Esophagus muscularis mucosa (tissue), 3 donors: ENCODE measurements at regions not wholly inside any gene's neighbourhood (a gene's known extent, or its start where the extent isn't known, plus 50 kb on each side); places are given as distances from the start of the nearest gene placed in this dataset.
"Not testable (repeated sequence)": the region's sequence is repeated elsewhere in the genome, so short reads cannot be mapped to it uniquely, and the experiment has no call there.

ENCODE experiments used
- CTCF ChIP-seq, 3 experiments: fragments of 200-600 bp in 2 of 3; fragments of 450-650 bp in 1 of 3; sonication (generic) in 2 of 3; IDR thresholded peaks; one replicate each; pipeline ENCODE4 v1.5.1; 2017 to 2019; ENCODE audit warnings: antibody characterized with exemption in 3 of 3, mild to moderate bottlenecking in 2 of 3, moderate library complexity in 1 of 3
- POLR2A ChIP-seq: fragments of 450-650 bp; IDR thresholded peaks from one replicate; pipeline ENCODE4 v1.6.1; 2017; ENCODE audit warnings: antibody characterized with exemption, moderate library complexity, mild to moderate bottlenecking, low read depth

DNA sequence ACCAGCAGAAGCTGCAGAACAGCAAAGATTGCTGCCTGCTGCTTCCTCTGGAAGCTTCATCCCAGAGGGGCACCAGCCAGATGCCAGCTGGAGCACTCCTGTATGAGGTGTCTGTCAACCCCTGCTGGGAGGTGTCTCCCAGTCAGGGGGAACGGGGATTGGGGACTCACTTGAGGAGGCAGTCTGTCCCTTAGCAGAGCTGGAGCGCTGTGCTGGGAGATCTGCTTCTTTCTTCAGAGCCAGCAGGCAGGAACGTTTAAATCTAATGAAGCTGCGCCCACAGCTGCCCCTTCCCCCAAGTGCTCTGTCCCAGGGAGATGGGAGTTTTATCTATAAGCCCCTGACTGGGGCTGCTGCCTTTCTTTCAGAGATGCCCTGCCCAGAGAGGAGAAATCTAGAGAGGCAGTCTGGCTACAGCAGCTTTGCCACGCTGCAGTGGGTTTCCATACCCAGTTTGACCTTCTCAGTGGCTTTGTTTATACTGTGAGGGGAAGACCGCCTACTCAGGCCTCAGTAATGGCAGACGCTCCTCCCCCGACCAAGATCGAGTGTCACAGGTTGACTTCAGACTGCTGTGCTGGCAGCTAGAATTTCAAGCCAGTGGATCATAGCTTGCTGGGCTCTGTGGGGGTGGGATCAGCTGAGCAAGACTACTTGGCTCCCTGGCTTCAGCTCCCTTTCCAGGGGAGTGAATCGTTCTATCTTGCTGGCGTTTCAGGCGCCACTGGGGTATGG, 1105.7 kb downstream of the STPG2 start:
- not testable (repeated sequence) for TF ChIP-seq CTCF (IDR thresholded peaks at IDR 0.05); POLR2A
